ENCODE measurements at regions not wholly inside any gene's neighbourhood (a gene's known extent, or its start where the extent isn't known, plus 50 kb on each side); places are given as distances from the start of the nearest gene placed in this dataset.
A peak's percentile ranks its signal among the peaks of the same experiment; 100 is the strongest.
"Not testable (repeated sequence)": the region's sequence is repeated elsewhere in the genome, so short reads cannot be mapped to it uniquely, and the experiment has no call there.

- peak; percentile 35 for DNase-seq (ENCODE audit: low read depth)
- TF ChIP-seq CTCF (conservative IDR thresholded peaks at IDR 0.05; ENCODE audit: low read length) = no peak
- H3K4me3 ChIP-seq (ENCODE audit: low read length) = no peak overlapping the region
Observed at GRCh38 chr5:53291528-53291927, 182.0 kb upstream of the MOCS2 start.

- TF ChIP-seq CTCF (conservative IDR thresholded peaks at IDR 0.05; ENCODE audit: low read length) = no peak
- no peak overlapping the region for H3K4me3 ChIP-seq (ENCODE audit: low read length)
- DNase-seq (ENCODE audit: low read depth) = no peak
Observed at GRCh38 chr5:53298841-53299240, 181.6 kb upstream of the FST start.

- no peak overlapping the region for H3K4me3 ChIP-seq (ENCODE audit: low read length)
- TF ChIP-seq CTCF (conservative IDR thresholded peaks at IDR 0.05; ENCODE audit: low read length) = no peak
- peak; percentile 72 for DNase-seq (ENCODE audit: low read depth)
Observed at GRCh38 chr5:53302529-53302928, 177.9 kb upstream of the FST start.

DNA sequence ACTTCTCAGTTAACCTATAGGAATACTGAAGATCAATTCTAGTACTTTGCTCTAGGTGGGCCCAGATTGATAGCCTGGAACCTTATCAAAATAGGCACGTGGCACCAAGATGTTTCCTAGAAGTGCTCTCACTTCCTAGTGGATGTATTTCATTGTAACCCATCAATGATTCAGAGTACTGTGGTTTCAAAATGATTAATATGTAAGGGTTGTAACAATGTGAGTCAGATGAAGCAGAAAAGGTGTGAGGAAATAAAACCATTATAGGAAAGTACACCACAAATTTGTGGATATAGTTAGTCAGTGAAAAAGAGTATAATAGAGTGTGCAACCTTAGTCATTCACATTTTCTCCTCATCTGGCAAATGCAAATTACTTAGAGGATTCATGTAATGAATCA is 177.3 kb upstream of the FST start:
- TF ChIP-seq CTCF (conservative IDR thresholded peaks at IDR 0.05; ENCODE audit: low read length) = no peak
- DNase-seq (ENCODE audit: low read depth) = peak; percentile 83
- no peak overlapping the region for H3K4me3 ChIP-seq (ENCODE audit: low read length)

- not testable (repeated sequence) for H3K4me3 ChIP-seq (ENCODE audit: low read length); DNase-seq (ENCODE audit: low read depth)
Observed at GRCh38 chr5:53305316-53305715, 175.1 kb upstream of the FST start.

- no peak for TF ChIP-seq CTCF (conservative IDR thresholded peaks at IDR 0.05; ENCODE audit: low read length)
- no peak overlapping the region for H3K4me3 ChIP-seq (ENCODE audit: low read length)
- no peak for DNase-seq (ENCODE audit: low read depth)
Observed at GRCh38 chr5:53309653-53310052, 170.8 kb upstream of the FST start.

- no peak overlapping the region for H3K4me3 ChIP-seq (ENCODE audit: low read length)
- DNase-seq (ENCODE audit: low read depth) = no peak
- TF ChIP-seq CTCF (conservative IDR thresholded peaks at IDR 0.05; ENCODE audit: low read length) = no peak
Observed at GRCh38 chr5:53311681-53312080, 168.7 kb upstream of the FST start.

DNA sequence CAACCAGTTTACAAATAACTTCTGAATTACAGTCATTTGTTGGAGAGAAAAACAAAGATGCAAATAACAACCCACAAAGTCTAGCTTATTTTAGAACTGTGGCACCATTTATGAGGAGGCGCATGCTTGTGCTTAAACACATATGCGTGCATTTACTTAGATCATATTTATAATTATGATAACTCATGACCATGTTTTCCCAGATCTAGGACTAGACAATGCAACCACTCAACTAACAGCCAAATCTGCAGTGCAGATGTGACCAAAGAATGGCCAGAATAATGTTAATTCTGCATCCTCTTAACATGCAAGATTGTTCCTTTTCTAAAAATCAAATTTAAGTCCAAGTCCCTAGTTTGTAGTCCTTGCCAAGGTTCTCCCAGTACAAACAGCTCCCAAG is 167.3 kb upstream of the FST start:
- no peak for DNase-seq (ENCODE audit: low read depth)
- TF ChIP-seq CTCF (conservative IDR thresholded peaks at IDR 0.05; ENCODE audit: low read length) = no peak
- H3K4me3 ChIP-seq (ENCODE audit: low read length) = no peak overlapping the region

All from AG10803 (cell line).